ENCODE measurements at regions not wholly inside any gene's neighbourhood (a gene's known extent, or its start where the extent isn't known, plus 50 kb on each side); places are given as distances from the start of the nearest gene placed in this dataset.

GRCh38 chr4:187190390-187190789 is 466.7 kb upstream of the FAT1 start:
- TF ChIP-seq POLR2A (IDR thresholded peaks at IDR 0.05; ENCODE audit: control extremely low read depth in 1 of 2, low read depth in 2 of 2, low read length in 2 of 2) (no peak), EZH2 (IDR thresholded peaks at IDR 0.05; ENCODE audit: low read depth, low read length, severe bottlenecking) (no peak), GTF2F1 (IDR thresholded peaks at IDR 0.05; ENCODE audit: borderline replicate concordance, low read depth, low read length) (no peak), CTCF (IDR thresholded peaks at IDR 0.05; ENCODE audit: control extremely low read depth in 1 of 3, insufficient read depth in 1 of 3, low read depth in 1 of 3, low read length in 3 of 3) (no peak)

All from H1 (cell line).